GM21619 (cell line): ENCODE measurements at regions not wholly inside any gene's neighbourhood (a gene's known extent, or its start where the extent isn't known, plus 50 kb on each side); places are given as distances from the start of the nearest gene placed in this dataset.

Experiments used
- ATAC-seq: cut with Tn5 transposase; IDR thresholded peaks from one replicate; pipeline ENCODE4 v1.9.1; 2021; ENCODE audit not compliant: unreplicated experiment

GRCh38 chr18:34977838-34978532 lies 63.2 kb upstream of the MAPRE2 start:
- peak; percentile 42 for ATAC-seq

- no peak for ATAC-seq
These were observed 62.7 kb upstream of the MAPRE2 start for GRCh38 chr18:34978533-34978893.

- peak; percentile 33 for ATAC-seq
These were observed 62.1 kb upstream of the MAPRE2 start for GRCh38 chr18:34978953-34979608.

- no peak for ATAC-seq
These were observed 59.7 kb upstream of the MAPRE2 start for GRCh38 chr18:34981487-34981886.

- no peak for ATAC-seq
These were observed 55.2 kb upstream of the MAPRE2 start for GRCh38 chr18:34985963-34986362.

GRCh38 chr18:34990597-34990996 lies 50.6 kb upstream of the MAPRE2 start:
- ATAC-seq = no peak

GRCh38 chr18:34991152-34991551 lies 50.1 kb upstream of the MAPRE2 start:
- ATAC-seq = no peak
